ENCODE measurements at regions not wholly inside any gene's neighbourhood (a gene's known extent, or its start where the extent isn't known, plus 50 kb on each side); places are given as distances from the start of the nearest gene placed in this dataset. TPM values are rescaled to one million over a fixed set of nuclear protein-coding genes. Genes with fewer than 3 reads are reported as not detected.

GRCh38 chr21:20946701-20947100 is 51.5 kb upstream of the NCAM2 start:
- Histone ChIP-seq H3K79me2 (ENCODE audit: insufficient read depth, low read depth, low read length) (no peaks in the 10 kb centered on the region), H3K36me3 (ENCODE audit: insufficient read depth, low read length) (no peaks in the 10 kb centered on the region), H3K9me2 (ENCODE audit: insufficient read depth, low read length) (no peaks in the 10 kb centered on the region), H3K4me1 (ENCODE audit: insufficient read depth, low read length, poor library complexity, severe bottlenecking) (no peaks in the 10 kb centered on the region), H2AFZ (ENCODE audit: low read length) (no peak overlapping the region), H4K20me1 (ENCODE audit: insufficient read depth, low read length) (no peaks in the 10 kb centered on the region), H3K4me2 (ENCODE audit: low read length) (no peak overlapping the region), H3K27ac (ENCODE audit: low read depth, low read length, poor library complexity, severe bottlenecking) (no peak overlapping the region), H3K9me3 (ENCODE audit: low read length) (peaks cover 19% of the 10 kb centered on the region), H3K4me3 (ENCODE audit: low read depth, low read length, poor library complexity, severe bottlenecking) (no peak overlapping the region)
- BruUV-seq (replicated peaks), result no TSS peak
- no peak for TF ChIP-seq EZH2phosphoT487 (IDR thresholded peaks at IDR 0.05; ENCODE audit: borderline replicate concordance, low read depth, low read length)
- TF ChIP-seq, protein P1, sequence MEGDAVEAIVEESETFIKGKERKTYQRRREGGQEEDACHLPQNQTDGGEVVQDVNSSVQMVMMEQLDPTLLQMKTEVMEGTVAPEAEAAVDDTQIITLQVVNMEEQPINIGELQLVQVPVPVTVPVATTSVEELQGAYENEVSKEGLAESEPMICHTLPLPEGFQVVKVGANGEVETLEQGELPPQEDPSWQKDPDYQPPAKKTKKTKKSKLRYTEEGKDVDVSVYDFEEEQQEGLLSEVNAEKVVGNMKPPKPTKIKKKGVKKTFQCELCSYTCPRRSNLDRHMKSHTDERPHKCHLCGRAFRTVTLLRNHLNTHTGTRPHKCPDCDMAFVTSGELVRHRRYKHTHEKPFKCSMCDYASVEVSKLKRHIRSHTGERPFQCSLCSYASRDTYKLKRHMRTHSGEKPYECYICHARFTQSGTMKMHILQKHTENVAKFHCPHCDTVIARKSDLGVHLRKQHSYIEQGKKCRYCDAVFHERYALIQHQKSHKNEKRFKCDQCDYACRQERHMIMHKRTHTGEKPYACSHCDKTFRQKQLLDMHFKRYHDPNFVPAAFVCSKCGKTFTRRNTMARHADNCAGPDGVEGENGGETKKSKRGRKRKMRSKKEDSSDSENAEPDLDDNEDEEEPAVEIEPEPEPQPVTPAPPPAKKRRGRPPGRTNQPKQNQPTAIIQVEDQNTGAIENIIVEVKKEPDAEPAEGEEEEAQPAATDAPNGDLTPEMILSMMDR (conservative IDR thresholded peaks at IDR 0.05; ENCODE audit: low read length), result no peak
- intact Hi-C loops (cut with micrococcal nuclease; ENCODE audit: unreplicated experiment), result no loop called here
- DNase-seq (ENCODE audit: low spot score), result no peak
- ChIA-PET CTCF (ENCODE audit: unreplicated experiment) (no interaction called here), POLR2A (interaction anchor here (0.7 kb wide), 1 partner anchor 10 kb away, joined by 3 read pairs; no protein-coding TSS in a partner anchor)

Small RNA genes in the stretch of these regions (microRNA-seq; reads per million reads assigned to microRNA genes)
- not detected for gene MIR548X (ENCODE audit: borderline replicate concordance)

Small RNA genes in the stretch of these regions (small RNA-seq; reads per million reads assigned to genes)
- gene AL157359.3, result not detected
- not detected for gene AP001506.1
- not detected for gene MIR548X
- gene RN7SKP147, result not detected
- not detected for gene RNU1-139P
- not detected for gene RNU6-772P
- gene RPL37P4, result not detected

Measured in OCI-LY7 (cell line).